ENCODE measurements at regions not wholly inside any gene's neighbourhood (a gene's known extent, or its start where the extent isn't known, plus 50 kb on each side); places are given as distances from the start of the nearest gene placed in this dataset.
"Not testable (repeated sequence)": the region's sequence is repeated elsewhere in the genome, so short reads cannot be mapped to it uniquely, and the experiment has no call there.

GRCh38 chr14:85338895-85339294 is 191.0 kb upstream of the FLRT2 start:
- no peak for DNase-seq

DNA sequence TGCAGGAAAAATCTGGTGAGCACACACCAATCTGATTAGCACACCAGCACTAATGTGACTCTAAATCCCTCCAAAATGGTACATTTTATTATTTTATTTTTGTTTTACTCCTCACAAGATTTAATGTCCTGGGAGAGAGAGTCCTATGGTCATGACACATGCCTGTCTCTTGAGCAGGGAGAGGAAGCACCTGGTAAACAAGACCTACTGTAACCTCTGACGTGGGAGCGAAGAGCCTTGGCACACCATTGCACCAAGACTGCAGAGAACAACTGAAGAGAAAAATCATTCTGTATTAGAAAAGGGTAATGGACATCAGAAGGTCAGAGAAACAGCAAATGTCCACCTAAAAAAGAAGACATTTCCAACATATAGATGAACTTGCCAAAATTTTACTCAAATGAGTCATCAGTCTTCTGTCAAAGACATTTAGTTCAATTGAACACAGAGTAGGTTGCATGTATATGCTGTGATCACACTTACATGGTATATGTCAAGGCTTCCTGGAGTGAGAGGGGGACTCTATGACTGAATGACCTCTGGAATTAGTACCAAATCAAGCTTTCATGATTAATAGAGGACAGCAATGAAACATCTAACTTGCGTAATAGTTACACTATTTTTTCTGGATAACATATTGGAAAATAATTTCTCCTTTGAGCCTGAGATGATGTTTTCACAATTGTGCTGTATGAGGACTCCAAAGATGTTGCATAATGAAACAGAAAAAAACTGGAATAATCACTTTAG is 186.9 kb upstream of the FLRT2 start:
- no peak for DNase-seq

GRCh38 chr14:85344171-85344570 is 185.8 kb upstream of the FLRT2 start:
- no peak for DNase-seq

DNA sequence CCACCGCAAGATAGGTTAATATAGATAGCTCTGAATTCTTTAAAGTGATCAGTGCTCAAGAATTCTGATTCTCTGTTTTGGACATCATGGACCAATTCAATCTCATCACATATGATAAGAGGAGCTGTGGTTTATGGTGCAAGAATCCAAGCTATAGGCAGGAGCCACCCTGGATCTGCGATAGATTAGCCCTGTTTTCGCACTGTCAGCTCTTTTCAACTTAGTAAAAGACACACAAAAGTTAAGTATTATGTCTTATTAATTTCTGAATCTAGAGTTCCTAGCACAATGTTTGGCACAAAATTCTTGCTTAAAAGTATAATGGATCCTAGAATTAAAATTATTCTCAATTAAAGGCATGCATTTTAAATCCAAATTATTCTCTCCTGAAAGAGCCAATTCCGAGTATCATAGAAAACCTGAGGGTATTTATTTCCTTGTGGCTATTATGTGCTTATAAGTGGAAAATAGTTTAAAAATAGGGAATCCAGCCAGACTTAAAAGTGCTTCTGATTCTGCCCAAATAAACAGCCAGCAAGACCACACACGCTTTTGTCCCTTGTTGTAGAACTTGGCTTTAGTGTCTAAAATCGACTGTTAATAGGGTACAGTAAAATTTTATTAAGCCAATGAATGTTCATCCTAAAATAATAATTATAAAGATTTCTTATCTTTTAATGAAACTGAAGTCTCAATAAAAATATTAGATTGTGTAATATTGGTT is 184.9 kb upstream of the FLRT2 start:
- DNase-seq, result no peak

- no peak for DNase-seq
Measured at GRCh38 chr14:85350667-85351066, 179.3 kb upstream of the FLRT2 start.

GRCh38 chr14:85352588-85352987 is 177.4 kb upstream of the FLRT2 start:
- not testable (repeated sequence) for DNase-seq

DNA sequence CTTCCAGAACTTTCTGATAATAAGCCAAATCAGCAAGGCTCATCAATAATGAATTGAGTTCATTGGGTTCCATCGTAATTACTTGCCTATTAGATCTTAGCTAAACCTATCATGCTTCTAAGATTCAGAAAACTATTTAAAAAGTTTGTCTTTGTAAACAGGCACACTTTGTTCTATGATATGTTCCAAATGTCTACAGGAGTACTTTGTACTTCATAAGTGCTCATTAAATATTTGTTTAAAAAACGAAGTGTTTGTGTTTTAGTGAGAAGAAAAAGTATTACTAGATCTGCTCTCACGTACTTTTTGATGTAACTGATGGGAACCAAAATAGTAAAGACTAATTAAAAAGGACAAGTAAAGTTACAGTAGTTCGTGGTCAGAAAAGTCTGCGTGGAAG is 172.8 kb upstream of the FLRT2 start:
- no peak for DNase-seq

DNA sequence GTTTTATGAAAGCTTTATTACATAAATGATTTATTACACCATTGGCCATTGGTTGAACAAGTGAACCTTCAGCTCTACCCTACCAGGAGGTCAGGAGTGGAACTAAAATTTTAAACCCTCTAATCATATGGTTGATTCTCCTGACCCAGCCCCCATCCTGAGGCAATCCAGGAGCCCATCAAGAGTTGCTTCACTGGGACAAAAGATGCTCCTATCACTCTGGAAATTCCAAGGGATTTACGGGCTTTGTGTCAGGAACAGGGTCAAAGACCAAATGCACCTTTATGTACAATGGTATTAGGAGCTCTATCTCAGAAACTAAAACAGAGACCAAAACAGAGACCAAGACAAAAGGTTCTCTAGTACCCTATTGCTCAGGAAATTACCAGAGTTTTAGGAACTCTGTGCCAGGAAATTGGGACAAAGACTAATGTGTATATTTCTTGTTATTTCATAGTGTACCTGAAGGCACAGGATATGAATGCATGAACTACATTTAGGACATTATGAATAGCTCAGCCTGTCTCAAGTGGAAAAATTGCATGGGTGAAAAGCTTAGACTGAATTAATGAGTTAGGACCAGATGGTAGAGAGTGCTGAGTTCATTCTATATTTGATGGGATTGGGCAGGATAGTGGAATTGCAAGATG is 171.7 kb upstream of the FLRT2 start:
- DNase-seq, result no peak

- no peak for DNase-seq
Measured at GRCh38 chr14:85359505-85359904, 170.4 kb upstream of the FLRT2 start.

- no peak for DNase-seq
Measured at GRCh38 chr14:85363358-85363757, 166.6 kb upstream of the FLRT2 start.

GRCh38 chr14:85366226-85366625 is 163.7 kb upstream of the FLRT2 start:
- DNase-seq, result no peak

GRCh38 chr14:85380881-85381280 is 149.1 kb upstream of the FLRT2 start:
- DNase-seq, result no peak

- no peak for DNase-seq
Measured at GRCh38 chr14:85382341-85382740, 147.6 kb upstream of the FLRT2 start.

DNA sequence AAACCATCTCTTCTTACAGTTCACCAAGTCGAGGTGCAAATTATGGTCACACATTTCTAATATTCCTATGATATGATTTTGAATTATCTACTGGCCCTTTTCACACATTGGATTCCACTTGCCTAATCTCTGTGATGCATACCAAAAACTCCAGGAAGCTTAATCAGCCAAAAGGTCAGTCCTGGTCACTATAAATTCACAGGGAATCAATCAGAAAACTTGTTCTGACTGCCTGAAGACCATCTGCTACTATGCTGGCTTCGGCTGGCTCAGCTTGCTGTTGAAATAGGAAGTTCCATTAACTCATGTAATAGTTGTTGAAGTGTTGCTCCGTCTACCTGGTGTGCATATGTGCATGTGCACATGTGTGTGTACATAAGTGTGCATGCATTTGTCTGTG is 142.8 kb upstream of the FLRT2 start:
- DNase-seq, result no peak

DNA sequence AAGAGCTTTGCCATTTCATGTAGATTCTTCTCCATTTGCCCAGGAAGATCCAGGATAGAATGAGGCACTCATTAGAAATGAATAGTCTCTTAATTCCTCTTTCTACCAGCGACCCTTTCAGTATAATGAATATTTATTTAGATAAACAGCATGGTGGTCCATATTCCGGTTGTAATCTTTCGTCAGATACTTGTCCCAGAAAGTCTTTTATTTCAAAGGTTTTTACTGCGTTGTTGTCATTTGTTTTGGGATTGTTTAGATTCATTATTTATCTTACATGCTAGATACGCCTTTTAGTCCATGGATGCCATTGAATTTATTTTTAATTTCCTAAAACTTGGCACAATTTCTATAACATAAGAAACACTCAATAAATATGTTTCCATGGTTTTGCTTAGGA is 139.7 kb upstream of the FLRT2 start:
- no peak for DNase-seq

- DNase-seq, result no peak
Measured at GRCh38 chr14:85391455-85391854, 138.5 kb upstream of the FLRT2 start.

GRCh38 chr14:85391892-85392291 is 138.1 kb upstream of the FLRT2 start:
- DNase-seq, result no peak

GRCh38 chr14:85399186-85399585 is 130.8 kb upstream of the FLRT2 start:
- no peak for DNase-seq

- no peak for DNase-seq
Measured at GRCh38 chr14:85400678-85401077, 129.3 kb upstream of the FLRT2 start.

- no peak for DNase-seq
Measured at GRCh38 chr14:85401384-85401783, 128.6 kb upstream of the FLRT2 start.

DNA sequence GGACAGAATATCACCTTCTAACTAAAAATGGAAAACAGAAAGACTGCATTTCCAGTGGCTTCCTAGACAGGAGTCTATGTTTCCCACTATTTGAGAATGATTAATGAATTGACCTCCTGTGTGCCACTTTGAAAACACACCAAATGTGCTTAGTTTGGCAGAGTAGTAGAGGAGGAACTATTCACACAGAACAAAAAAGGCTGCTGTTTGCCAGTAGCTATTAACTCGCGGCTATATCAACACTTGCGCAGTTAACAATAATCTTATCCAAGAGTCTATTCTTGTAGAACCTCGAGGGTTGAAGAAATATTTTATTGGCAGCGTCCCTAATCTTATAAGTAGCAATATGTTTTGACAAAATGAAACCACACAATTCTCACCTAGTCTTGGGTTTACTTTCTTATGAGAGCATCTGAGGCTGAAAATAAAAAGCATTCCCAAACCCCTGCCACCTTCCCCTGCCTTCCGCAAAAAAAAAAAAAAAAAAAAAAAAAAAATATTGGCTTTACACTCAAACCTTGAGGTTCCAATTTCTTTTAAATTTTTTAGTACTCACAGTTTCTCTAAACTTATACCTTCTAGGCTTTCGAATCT is 127.3 kb upstream of the FLRT2 start:
- no peak for DNase-seq

- no peak for DNase-seq
Measured at GRCh38 chr14:85409481-85410210, 120.3 kb upstream of the FLRT2 start.

GRCh38 chr14:85412756-85413155 is 117.2 kb upstream of the FLRT2 start:
- DNase-seq, result no peak

Data from CD4-positive, alpha-beta T cell treated with Interleukin-1 beta for 1 hour (primary cell).